Heart left ventricle (tissue), 16 donors: ENCODE measurements at regions not wholly inside any gene's neighbourhood (a gene's known extent, or its start where the extent isn't known, plus 50 kb on each side); places are given as distances from the start of the nearest gene placed in this dataset.
A peak's percentile ranks its signal among the peaks of the same experiment; 100 is the strongest.

Experiments
- ATAC-seq, 4 donors: fragments of 200-7000 bp; cut with Tn5 transposase; one replicate each; pipeline ENCODE4 v1.9.1; 2020 to 2022; ENCODE audit warnings: moderate library complexity in 4 of 4, mild to moderate bottlenecking in 3 of 4, moderate number of reproducible peaks in 1 of 4
- DNase-seq, 5 donors: peaks; one replicate each; pipeline ENCODE4 v3.0.0-alpha.2; 2020
- H3K27ac ChIP-seq, 12 donors: fragments of 200-600 bp; sonication (generic) in 4 of 12; one replicate each; pipeline versions ENCODE4 v1.5.0 to v1.8.0; 2016 to 2022; ENCODE audit warnings: mild to moderate bottlenecking in 2 of 12
- H3K27me3 ChIP-seq, 9 donors: fragments of 200-600 bp; sonication (generic) in 2 of 9; one replicate each; pipeline versions ENCODE4 v1.5.1 to v1.8.0; 2016 to 2022; ENCODE audit warnings: mild to moderate bottlenecking in 3 of 9
- H3K36me3 ChIP-seq, 9 donors: fragments of 200-600 bp; sonication (generic) in 2 of 9; one replicate each; pipeline versions ENCODE4 v1.5.0 to v1.8.0; 2018 to 2022; ENCODE audit warnings: mild to moderate bottlenecking in 2 of 9
- H3K4me1 ChIP-seq, 12 donors: fragments of 200-600 bp; sonication (generic) in 4 of 12; one replicate each; pipeline versions ENCODE4 v1.5.0 to v1.8.0; 2016 to 2022; ENCODE audit warnings: mild to moderate bottlenecking in 3 of 12
- H3K4me3 ChIP-seq, 12 donors: fragments of 200-600 bp; sonication (generic) in 4 of 12; one replicate each; pipeline versions ENCODE4 v1.5.0 to v1.8.0; 2017 to 2022; ENCODE audit warnings: mild to moderate bottlenecking in 9 of 12, moderate library complexity in 4 of 12
- H3K9me3 ChIP-seq, 12 donors: fragments of 200-600 bp; sonication (generic) in 4 of 12; one replicate each; pipeline versions ENCODE4 v1.5.0 to v1.8.0; 2016 to 2022; ENCODE audit warnings: mild to moderate bottlenecking in 1 of 12
- POLR2A ChIP-seq, 2 donors: fragments of 450-650 bp; IDR thresholded peaks; one replicate each; pipeline ENCODE4 v1.6.1; 2017; ENCODE audit warnings: antibody characterized with exemption in 2 of 2, mild to moderate bottlenecking in 2 of 2, moderate library complexity in 2 of 2
- WGBS, 4 donors: extraction: QIAGEN DNeasy Blood & Tissue Kit in 2 of 4; methylation state at CpG; one replicate each; pipeline versions ENCODE4 v1.1.5 to v1.1.7; 2013 to 2018; 5-methylcytosine and 5-hydroxymethylcytosine counted together
- intact Hi-C, 10 donors: fragments of 100-400 bp; cut with DNase I; formaldehyde crosslinking; loops; one replicate each; pipeline versions ENCODE4 v1.11.1 to v1.14.2; 2022
- TF ChIP-seq, protein P1 (sequence below), 12 donors: fragments of 200-600 bp; sonication (generic) in 4 of 12; IDR thresholded peaks; one replicate each; pipeline versions ENCODE4 v1.5.0 to v1.8.0; 2018 to 2022; ENCODE audit warnings: antibody characterized with exemption in 12 of 12, mild to moderate bottlenecking in 5 of 12
- donor health status: ischemic (EF 13 %, LVEDD 7.1; RV severe dilation, severe dysfunction).
- donor health status: healthy with polysubstance abuse.
- donor health status: DM: no; HTN: yes; CAD: no.
- donor health status: DM: no; HTN: no; CAD: no.
- donor health status: ischemic (EF 25% LVEDD 6.9; RV normal size, moderate dysfunction).
- donor health status: ischemic (EF 25% LVEDD 5.7; RV mildly dilated, moderate dysfunction).
- donor health status: healthy.
- donor health status: DM: yes; HTN: yes; CAD: no.
- donor health status: ischemic (EF 35%, LVEDD 5.7; RV mildly dilated, moderate dysfunction).
- donor health status: nonischemic (EF 11% LVEDD 7.7; RV severe dilation, severe dysfunction).
- donor health status: DM: yes; HTN: yes; CAD: no.
- donor health status: PGD.
- donor health status: ischemic (EF 29% LVEDD 5.4; RV normal size, mild dysfunction).
- donor health status: nonischemic (EF 23%, LVEDD 6.1; RV moderate dilation, normal function).

DNA sequence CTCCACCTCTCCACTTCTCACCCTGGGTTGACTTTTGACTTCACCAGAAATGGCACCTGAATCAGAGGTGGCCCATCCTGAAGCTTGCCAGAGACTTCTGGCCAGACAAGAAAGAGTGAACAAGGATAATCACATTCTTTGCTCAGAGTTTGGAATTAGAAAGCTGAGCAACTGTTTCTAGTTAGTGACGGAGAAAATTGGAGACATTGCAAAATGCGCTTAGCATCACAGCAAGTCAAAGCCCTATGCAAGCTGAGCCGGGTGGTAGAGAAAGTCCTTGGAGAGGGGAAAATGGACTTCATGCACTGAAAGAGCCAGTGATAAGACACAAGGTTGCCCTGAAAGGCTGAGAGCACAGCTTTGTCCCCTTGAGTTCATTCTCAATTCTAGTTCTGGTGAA lies 161.8 kb downstream of the PAH start:
- 91 to 97% (median 94%) methylated on average over 3 of the region's 3 CpGs for WGBS, 4 donors
- H3K9me3 ChIP-seq: no peaks in the 10 kb centered on the region
- no peaks in the 10 kb centered on the region for H3K27me3 ChIP-seq
- ATAC-seq: no peak
- intact Hi-C loops: loop anchor here in 2 of 10 donors (10.0 kb wide), 2 partner anchors 810 to 820 kb away; no protein-coding TSS in a partner anchor
- H3K4me3 ChIP-seq: no peak overlapping the region
- DNase-seq: no peak
- no peaks in the 10 kb centered on the region for H3K36me3 ChIP-seq
- peak overlapping the region in 2 of 12 donors; percentile 79 for H3K27ac ChIP-seq
- peaks cover 0 to 12% (median 0%) of the 10 kb centered on the region in 12 donors for H3K4me1 ChIP-seq
- no peak for TF ChIP-seq POLR2A (IDR thresholded peaks at IDR 0.05)
- TF ChIP-seq, protein P1, sequence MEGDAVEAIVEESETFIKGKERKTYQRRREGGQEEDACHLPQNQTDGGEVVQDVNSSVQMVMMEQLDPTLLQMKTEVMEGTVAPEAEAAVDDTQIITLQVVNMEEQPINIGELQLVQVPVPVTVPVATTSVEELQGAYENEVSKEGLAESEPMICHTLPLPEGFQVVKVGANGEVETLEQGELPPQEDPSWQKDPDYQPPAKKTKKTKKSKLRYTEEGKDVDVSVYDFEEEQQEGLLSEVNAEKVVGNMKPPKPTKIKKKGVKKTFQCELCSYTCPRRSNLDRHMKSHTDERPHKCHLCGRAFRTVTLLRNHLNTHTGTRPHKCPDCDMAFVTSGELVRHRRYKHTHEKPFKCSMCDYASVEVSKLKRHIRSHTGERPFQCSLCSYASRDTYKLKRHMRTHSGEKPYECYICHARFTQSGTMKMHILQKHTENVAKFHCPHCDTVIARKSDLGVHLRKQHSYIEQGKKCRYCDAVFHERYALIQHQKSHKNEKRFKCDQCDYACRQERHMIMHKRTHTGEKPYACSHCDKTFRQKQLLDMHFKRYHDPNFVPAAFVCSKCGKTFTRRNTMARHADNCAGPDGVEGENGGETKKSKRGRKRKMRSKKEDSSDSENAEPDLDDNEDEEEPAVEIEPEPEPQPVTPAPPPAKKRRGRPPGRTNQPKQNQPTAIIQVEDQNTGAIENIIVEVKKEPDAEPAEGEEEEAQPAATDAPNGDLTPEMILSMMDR (IDR thresholded peaks at IDR 0.05): no peak

DNA sequence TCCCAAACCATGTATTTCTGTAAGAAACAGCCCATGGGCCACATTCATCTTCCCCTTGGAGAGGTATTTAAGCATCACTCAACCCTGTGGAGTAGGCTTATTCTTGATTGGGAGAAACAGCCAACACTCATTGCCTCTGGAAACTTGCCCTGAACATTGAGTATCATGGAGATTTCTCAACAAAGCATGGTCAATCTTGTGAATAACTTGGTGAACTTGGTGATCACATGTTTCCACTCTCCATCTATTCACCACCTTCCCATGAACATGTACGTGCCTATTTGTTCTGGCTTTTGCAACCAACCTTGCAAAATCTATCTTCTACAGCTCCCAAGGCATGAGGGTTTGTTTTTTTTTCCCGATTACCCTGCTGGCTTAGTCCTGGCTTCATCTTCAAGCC lies 163.2 kb downstream of the PAH start:
- DNase-seq (no peak), ATAC-seq (no peak)
- Histone ChIP-seq H3K36me3 (no peaks in the 10 kb centered on the region), H3K27me3 (no peaks in the 10 kb centered on the region), H3K9me3 (no peaks in the 10 kb centered on the region), H3K4me3 (no peak overlapping the region), H3K27ac (no peak overlapping the region), H3K4me1 (peaks cover 0 to 7% (median 0%) of the 10 kb centered on the region in 12 donors)
- 73 to 78% (median 77%) methylated on average over 2 of the region's 2 CpGs for WGBS, 4 donors
- intact Hi-C loops: loop anchor here in 2 of 10 donors (10.0 kb wide), 2 partner anchors 809 to 819 kb away; no protein-coding TSS in a partner anchor
- TF ChIP-seq, protein P1 (IDR thresholded peaks at IDR 0.05): no peak
- no peak for TF ChIP-seq POLR2A (IDR thresholded peaks at IDR 0.05)

DNA sequence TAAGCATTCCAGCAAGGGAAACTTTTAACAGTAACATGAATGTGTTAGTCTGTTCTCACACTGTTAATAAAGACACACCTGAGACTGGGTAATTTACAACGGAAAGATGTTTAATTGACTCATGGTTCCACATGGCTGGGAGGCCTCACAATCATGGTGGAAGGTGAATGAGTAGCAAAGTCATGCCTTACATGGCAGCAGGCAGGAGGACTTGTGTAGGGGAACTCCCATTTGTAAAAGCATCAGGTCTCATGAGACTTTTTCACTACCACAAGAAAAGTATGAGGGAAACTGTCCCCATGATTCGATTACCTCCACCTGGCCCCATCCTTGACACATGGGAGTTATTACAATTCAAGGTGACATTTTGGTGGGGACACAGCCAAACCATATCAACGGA lies 168.3 kb downstream of the PAH start:
- 68 to 88% (median 84%) methylated on average over 3 of the region's 3 CpGs for WGBS, 4 donors
- H3K27ac ChIP-seq: no peak overlapping the region
- no peak for TF ChIP-seq POLR2A (IDR thresholded peaks at IDR 0.05)
- DNase-seq (no peak), ATAC-seq (no peak)
- no peak overlapping the region for H3K4me3 ChIP-seq
- no peaks in the 10 kb centered on the region for H3K36me3 ChIP-seq
- H3K4me1 ChIP-seq: no peaks in the 10 kb centered on the region
- H3K27me3 ChIP-seq: no peaks in the 10 kb centered on the region
- intact Hi-C loops: no loop called here
- peaks cover 0 to 3% (median 0%) of the 10 kb centered on the region in 12 donors for H3K9me3 ChIP-seq

DNA sequence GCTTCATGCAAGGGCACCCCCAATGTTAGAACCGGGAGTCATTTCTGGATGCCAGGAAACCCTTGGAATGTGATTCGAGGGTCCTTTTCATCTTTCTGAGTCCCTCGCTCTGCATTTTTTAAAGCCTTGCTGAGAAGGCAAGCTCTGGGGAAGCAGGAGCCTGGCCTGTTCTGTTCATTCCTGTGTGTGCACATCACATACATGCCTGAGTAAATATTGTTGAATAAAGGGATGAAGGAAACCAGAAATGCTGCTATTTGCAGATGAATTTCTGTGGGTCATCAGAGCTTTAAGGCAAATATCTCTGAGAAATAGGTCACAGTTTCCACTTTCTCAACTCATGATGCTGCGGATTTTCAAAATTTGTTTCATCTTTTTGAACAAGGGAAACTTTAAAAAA lies 170.1 kb downstream of the PAH start:
- Histone ChIP-seq H3K36me3 (no peaks in the 10 kb centered on the region), H3K27ac (no peak overlapping the region), H3K9me3 (peaks cover 0 to 3% (median 0%) of the 10 kb centered on the region in 12 donors), H3K27me3 (no peaks in the 10 kb centered on the region), H3K4me1 (no peaks in the 10 kb centered on the region), H3K4me3 (no peak overlapping the region)
- DNase-seq (no peak), ATAC-seq (no peak)
- WGBS, 4 donors: 61 to 77% (median 72%) methylated on average over 4 of the region's 4 CpGs
- TF ChIP-seq, protein P1 (IDR thresholded peaks at IDR 0.05): no peak
- TF ChIP-seq POLR2A (IDR thresholded peaks at IDR 0.05): no peak
- intact Hi-C loops: no loop called here

DNA sequence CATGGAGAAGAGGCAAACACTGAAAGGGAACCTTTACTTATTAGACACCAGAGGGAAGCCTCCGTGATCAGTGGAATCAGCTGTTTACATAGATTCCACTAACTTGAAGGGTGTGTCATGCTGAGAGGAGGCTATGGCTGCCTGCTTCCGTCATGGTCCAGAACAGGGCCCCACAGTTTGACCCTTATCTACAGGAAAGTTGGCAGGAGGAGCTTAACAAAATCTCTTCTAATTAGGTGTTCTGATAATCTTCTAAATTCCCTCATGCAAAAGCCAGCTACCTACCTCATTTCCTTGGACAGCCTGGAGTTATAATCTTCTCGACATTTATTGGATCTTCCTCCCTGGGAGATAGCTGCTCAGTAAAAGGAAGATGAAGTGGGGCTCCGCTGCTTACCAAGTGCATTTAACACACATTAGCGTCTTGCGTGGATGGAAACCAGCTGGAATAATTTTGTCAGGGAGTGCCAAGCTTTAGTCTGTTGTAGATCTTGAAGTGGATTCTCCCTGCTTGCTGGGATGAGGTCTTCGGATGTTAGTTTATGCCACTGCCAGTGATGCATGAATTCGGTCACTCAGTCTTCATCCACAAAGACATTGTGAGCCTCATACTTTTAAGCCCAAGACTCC lies 171.0 kb downstream of the PAH start:
- H3K4me3 ChIP-seq: no peak overlapping the region
- H3K36me3 ChIP-seq: no peaks in the 10 kb centered on the region
- no peaks in the 10 kb centered on the region for H3K4me1 ChIP-seq
- WGBS, 4 donors: 56 to 66% (median 65%) methylated on average over 8 of the region's 8 CpGs
- intact Hi-C loops: no loop called here
- H3K27ac ChIP-seq: no peak overlapping the region
- H3K9me3 ChIP-seq: peaks cover 0 to 3% (median 0%) of the 10 kb centered on the region in 12 donors
- ATAC-seq (no peak), DNase-seq (no peak)
- TF ChIP-seq POLR2A (IDR thresholded peaks at IDR 0.05): no peak
- TF ChIP-seq, protein P1 (IDR thresholded peaks at IDR 0.05): no peak
- H3K27me3 ChIP-seq: no peaks in the 10 kb centered on the region
